Endothelial cell of umbilical vein (primary cell): ENCODE measurements at regions not wholly inside any gene's neighbourhood (a gene's known extent, or its start where the extent isn't known, plus 50 kb on each side); places are given as distances from the start of the nearest gene placed in this dataset.

Experiments
- BruUV-seq: library from RNA; stranded (reverse); fragments of 400-500 nt; replicated peaks from 2 replicates; lab custom pipeline; 2021; lab: Mats Ljungman, UMichigan
- CTCF ChIA-PET: fragments of 300-600, 350-600 bp; sonication (Branson Sonifier 250); formaldehyde crosslinking; loops from one replicate; lab custom pipeline; 2021; ENCODE audit warnings: antibody characterized with exemption, inconsistent platforms; lab: Charles Lee
- POLR2A ChIA-PET: fragments of 300-600, 350-600 bp; sonication (Branson Sonifier 250); formaldehyde crosslinking; loops from one replicate; lab custom pipeline; 2021; ENCODE audit warnings: antibody characterized with exemption, inconsistent platforms; lab: Charles Lee
- DNase-seq: peaks from one replicate; pipeline ENCODE4 v3.0.0-alpha.2; 2011; ENCODE audit warnings: low read depth, low spot score
- FAIRE-seq: peaks from 2 replicates; lab custom pipeline; 2011; peaks lifted over from hg19 to GRCh38; lab: Jason Lieb, UNC
- H2AFZ ChIP-seq: 2 replicates; pipeline ENCODE4 v1.6.0; 2012; ENCODE audit warnings: low read depth, low read length, control low read depth, inconsistent platforms
- H3K27ac ChIP-seq: 2 replicates; pipeline ENCODE4 v1.5.1; 2011; ENCODE audit warnings: low read depth, mild to moderate bottlenecking, control low read depth, low read length, moderate library complexity; ENCODE audit not compliant: insufficient read depth
- H3K27me3 ChIP-seq, 2 experiments: 2 replicates each; pipeline versions ENCODE4 v1.6.0 to v1.6.1; 2011; ENCODE audit warnings: low read length in 2 of 2, mixed read lengths in 1 of 2; ENCODE audit not compliant: control insufficient read depth in 2 of 2, insufficient read depth in 2 of 2
- H3K36me3 ChIP-seq, 2 experiments: 2 replicates in 1 of 2; 3 replicates in 1 of 2; pipeline ENCODE4 v1.5.1; 2011; ENCODE audit warnings: low read length in 2 of 2, mild to moderate bottlenecking in 1 of 2, moderate library complexity in 1 of 2; ENCODE audit not compliant: control insufficient read depth in 2 of 2, insufficient read depth in 2 of 2; ENCODE audit errors: extremely low read depth in 1 of 2
- H3K4me1 ChIP-seq: 3 replicates; pipeline ENCODE4 v1.5.1; 2011; ENCODE audit warnings: mild to moderate bottlenecking, low read length; ENCODE audit not compliant: control insufficient read depth, insufficient read depth; ENCODE audit errors: extremely low read depth
- H3K4me2 ChIP-seq: 2 replicates; pipeline ENCODE4 v1.6.1; 2011; ENCODE audit warnings: low read length, control low read depth, mixed read lengths; ENCODE audit not compliant: insufficient read depth
- H3K4me3 ChIP-seq, 3 experiments: fragments of 200-600 bp in 1 of 3; sonication (generic), shearing (Covaris generic) in 1 of 3; replicated peaks in 1 of 3; 2 replicates each; pipeline ENCODE4 v1.5.1; 2011 to 2016; ENCODE audit warnings: control low read depth in 3 of 3, low read length in 3 of 3, mild to moderate bottlenecking in 2 of 3, inconsistent platforms in 1 of 3, low read depth in 1 of 3, moderate library complexity in 1 of 3; ENCODE audit not compliant: insufficient read depth in 1 of 3
- H3K79me2 ChIP-seq: 2 replicates; pipeline ENCODE4 v1.6.0; 2012; ENCODE audit warnings: low read length, inconsistent platforms; ENCODE audit not compliant: control insufficient read depth, insufficient read depth
- H3K9ac ChIP-seq: replicated peaks from 2 replicates; pipeline ENCODE3; 2011; ENCODE audit warnings: low read length, control low read depth; ENCODE audit not compliant: insufficient read depth; ENCODE audit errors: extremely low read depth
- H3K9me1 ChIP-seq: replicated peaks from 3 replicates; pipeline ENCODE4 v1.6.0; 2011; ENCODE audit warnings: mild to moderate bottlenecking, low read length; ENCODE audit not compliant: control insufficient read depth, insufficient read depth; ENCODE audit errors: extremely low read depth
- H3K9me3 ChIP-seq: replicated peaks from 2 replicates; pipeline ENCODE4 v1.5.1; 2012; ENCODE audit warnings: low read length, inconsistent platforms; ENCODE audit not compliant: control insufficient read depth, insufficient read depth
- H4K20me1 ChIP-seq: replicated peaks from 2 replicates; pipeline ENCODE3; 2011; ENCODE audit warnings: mild to moderate bottlenecking, low read length; ENCODE audit not compliant: control insufficient read depth, insufficient read depth; ENCODE audit errors: extremely low read depth
- CTCF ChIP-seq, 2 donors: IDR thresholded peaks; 1 replicate in 1 of 2; 2 replicates in 1 of 2; pipeline ENCODE4 v1.5.1; 2011; ENCODE audit warnings: low read length in 2 of 2, mild to moderate bottlenecking in 2 of 2, moderate library complexity in 2 of 2, control low read depth in 1 of 2, inconsistent platforms in 1 of 2, low read depth in 1 of 2; ENCODE audit not compliant: insufficient read depth in 1 of 2; ENCODE audit errors: extremely low read depth in 1 of 2
- EZH2 ChIP-seq: IDR thresholded peaks from 2 replicates; pipeline ENCODE4 v1.6.1; 2012; ENCODE audit warnings: borderline replicate concordance, low read depth, mild to moderate bottlenecking, moderate library complexity, low read length, inconsistent platforms; ENCODE audit not compliant: severe bottlenecking
- FOS ChIP-seq: IDR thresholded peaks from 2 replicates; pipeline ENCODE4 v1.6.1; 2011; ENCODE audit warnings: mild to moderate bottlenecking, low read length, moderate library complexity, borderline replicate concordance; ENCODE audit not compliant: insufficient read depth
- GATA2 ChIP-seq: IDR thresholded peaks from 2 replicates; pipeline ENCODE4 v1.7.0; 2011; ENCODE audit warnings: low read depth, mild to moderate bottlenecking, moderate library complexity, mixed read lengths, low read length; ENCODE audit not compliant: insufficient read length, insufficient read depth
- JUN ChIP-seq: IDR thresholded peaks from 2 replicates; pipeline ENCODE4 v1.6.1; 2011; ENCODE audit warnings: borderline replicate concordance, low read depth; ENCODE audit not compliant: insufficient read length, insufficient read depth
- MAX ChIP-seq: IDR thresholded peaks from 2 replicates; pipeline ENCODE4 v1.6.1; 2011; ENCODE audit not compliant: insufficient read depth, insufficient read length
- MYC ChIP-seq: IDR thresholded peaks from one replicate; pipeline ENCODE4 v1.6.1; 2011; ENCODE audit warnings: mild to moderate bottlenecking, low read depth, low read length
- POLR2A ChIP-seq: IDR thresholded peaks from 2 replicates; pipeline ENCODE4 v1.6.1; 2012; ENCODE audit warnings: low read depth, mild to moderate bottlenecking, control low read depth, low read length
- POLR2AphosphoS5 ChIP-seq: IDR thresholded peaks from 2 replicates; pipeline ENCODE4 v1.6.1; 2012; ENCODE audit warnings: low read depth, mild to moderate bottlenecking, control low read depth, low read length, moderate library complexity; ENCODE audit not compliant: insufficient read depth
- dilution Hi-C: fragments of 300-500 bp; cut with MboI; formaldehyde crosslinking; loops from one replicate; pipeline ENCODE4 v1.15.0; 2019; ENCODE audit warnings: low sequenced_read_pairs; ENCODE audit not compliant: extremely low pct_ligation_motif_present
- intact Hi-C: fragments of 100-400 bp; cut with micrococcal nuclease; formaldehyde crosslinking; loops from one replicate; pipeline ENCODE4 v1.10.0; 2022

- H3K9me1 ChIP-seq, result no peaks in the 10 kb centered on the region
- H3K4me2 ChIP-seq, result no peak overlapping the region
- H3K4me1 ChIP-seq, result no peaks in the 10 kb centered on the region
- CTCF ChIA-PET, result no interaction called here
- no peak overlapping the region for H3K27ac ChIP-seq
- H3K9me3 ChIP-seq, result peaks cover 5% of the 10 kb centered on the region
- H4K20me1 ChIP-seq, result no peaks in the 10 kb centered on the region
- no peak for TF ChIP-seq GATA2
- no peak for TF ChIP-seq EZH2
- no peak for TF ChIP-seq MAX
- TF ChIP-seq MYC, result no peak
- TF ChIP-seq POLR2AphosphoS5, result no peak
- TF ChIP-seq POLR2A, result no peak
- TF ChIP-seq JUN, result no peak
- H3K4me3 ChIP-seq, result no peak overlapping the region
- no peaks in the 10 kb centered on the region for H3K36me3 ChIP-seq
- BruUV-seq, result no TSS peak
- POLR2A ChIA-PET, result no interaction called here
- H3K79me2 ChIP-seq, result no peaks in the 10 kb centered on the region
- FAIRE-seq (no peak), DNase-seq (no peak)
- no peaks in the 10 kb centered on the region for H3K27me3 ChIP-seq
- no peak overlapping the region for H3K9ac ChIP-seq
- intact Hi-C loops, result no loop called here
- dilution Hi-C loops, result no loop called here
- H2AFZ ChIP-seq, result no peak overlapping the region
These were observed 351.2 kb downstream of the CD83 start for GRCh38 chr6:14468647-14469321.

GRCh38 chr6:14470101-14470500, 352.5 kb downstream of the CD83 start:
- FAIRE-seq (no peak), DNase-seq (no peak)
- intact Hi-C loops, result no loop called here
- H3K4me1 ChIP-seq, result no peaks in the 10 kb centered on the region
- no peak overlapping the region for H3K4me3 ChIP-seq
- H3K36me3 ChIP-seq, result no peaks in the 10 kb centered on the region
- CTCF ChIA-PET, result no interaction called here
- no peaks in the 10 kb centered on the region for H3K27me3 ChIP-seq
- H3K79me2 ChIP-seq, result no peaks in the 10 kb centered on the region
- H3K9me1 ChIP-seq, result no peaks in the 10 kb centered on the region
- no peak overlapping the region for H3K9ac ChIP-seq
- no peak for TF ChIP-seq MYC
- TF ChIP-seq MAX, result no peak
- TF ChIP-seq JUN, result no peak
- no peak for TF ChIP-seq GATA2
- TF ChIP-seq POLR2AphosphoS5, result no peak
- TF ChIP-seq FOS, result no peak
- no peak for TF ChIP-seq POLR2A
- no peak for TF ChIP-seq CTCF (IDR thresholded peaks at IDR 0.05; ENCODE audit: extremely low read depth in 1 of 2, insufficient read depth in 1 of 2, low read depth in 1 of 2, low read length in 2 of 2)
- TF ChIP-seq EZH2, result no peak
- no peak overlapping the region for H2AFZ ChIP-seq
- POLR2A ChIA-PET, result no interaction called here
- H4K20me1 ChIP-seq, result no peaks in the 10 kb centered on the region
- H3K27ac ChIP-seq, result no peak overlapping the region
- peaks cover 4% of the 10 kb centered on the region for H3K9me3 ChIP-seq
- no TSS peak for BruUV-seq
- dilution Hi-C loops, result no loop called here
- H3K4me2 ChIP-seq, result no peak overlapping the region
